ENCODE measurements at regions not wholly inside any gene's neighbourhood (a gene's known extent, or its start where the extent isn't known, plus 50 kb on each side); places are given as distances from the start of the nearest gene placed in this dataset.

DNA sequence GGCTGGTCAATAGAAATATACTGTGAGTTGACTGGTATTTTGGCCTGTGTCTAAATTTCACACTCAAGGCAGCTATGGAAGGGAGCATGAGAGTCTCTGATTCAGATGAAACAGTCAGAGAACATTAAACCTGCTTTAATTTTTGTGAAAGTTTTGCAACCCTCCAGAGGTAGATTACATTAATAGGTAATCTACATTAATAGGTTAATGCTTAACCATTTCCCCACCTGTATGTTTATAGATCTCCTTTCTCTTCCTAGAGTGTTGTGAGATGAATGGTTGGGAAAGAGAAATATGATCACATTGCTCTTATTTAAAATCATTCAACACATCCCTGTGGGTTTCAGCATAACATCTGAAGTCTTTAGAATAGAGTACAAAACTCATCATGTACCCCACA, 586.9 kb upstream of the DPPA4 start:
- no peaks in the 10 kb centered on the region for H3K9me3 Mint-ChIP-seq (ENCODE audit: low read depth, unreplicated experiment)
- H3K4me3 Mint-ChIP-seq (ENCODE audit: low read depth, unreplicated experiment), result peak overlapping the region; percentile 24
- H3K27me3 Mint-ChIP-seq (ENCODE audit: unreplicated experiment), result no peaks in the 10 kb centered on the region
- peak overlapping the region; percentile 97 for H3K27ac Mint-ChIP-seq (ENCODE audit: unreplicated experiment)
- peaks cover 69% of the 10 kb centered on the region for H3K4me1 Mint-ChIP-seq (ENCODE audit: low read depth, unreplicated experiment)
- no peak for DNase-seq
- intact Hi-C loops (cut with micrococcal nuclease; ENCODE audit: unreplicated experiment), result loop anchor here (10.0 kb wide), 1 partner anchor 359 kb away; no protein-coding TSS in a partner anchor
- CTCF ChIA-PET, result interaction anchor here (0.6 to 1.1 kb wide), 2 partner anchors 26 to 1425 kb away, joined by 4 to 9 read pairs; no protein-coding TSS in a partner anchor
- TF ChIP-seq, protein P1, sequence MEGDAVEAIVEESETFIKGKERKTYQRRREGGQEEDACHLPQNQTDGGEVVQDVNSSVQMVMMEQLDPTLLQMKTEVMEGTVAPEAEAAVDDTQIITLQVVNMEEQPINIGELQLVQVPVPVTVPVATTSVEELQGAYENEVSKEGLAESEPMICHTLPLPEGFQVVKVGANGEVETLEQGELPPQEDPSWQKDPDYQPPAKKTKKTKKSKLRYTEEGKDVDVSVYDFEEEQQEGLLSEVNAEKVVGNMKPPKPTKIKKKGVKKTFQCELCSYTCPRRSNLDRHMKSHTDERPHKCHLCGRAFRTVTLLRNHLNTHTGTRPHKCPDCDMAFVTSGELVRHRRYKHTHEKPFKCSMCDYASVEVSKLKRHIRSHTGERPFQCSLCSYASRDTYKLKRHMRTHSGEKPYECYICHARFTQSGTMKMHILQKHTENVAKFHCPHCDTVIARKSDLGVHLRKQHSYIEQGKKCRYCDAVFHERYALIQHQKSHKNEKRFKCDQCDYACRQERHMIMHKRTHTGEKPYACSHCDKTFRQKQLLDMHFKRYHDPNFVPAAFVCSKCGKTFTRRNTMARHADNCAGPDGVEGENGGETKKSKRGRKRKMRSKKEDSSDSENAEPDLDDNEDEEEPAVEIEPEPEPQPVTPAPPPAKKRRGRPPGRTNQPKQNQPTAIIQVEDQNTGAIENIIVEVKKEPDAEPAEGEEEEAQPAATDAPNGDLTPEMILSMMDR (IDR thresholded peaks at IDR 0.05; ENCODE audit: unreplicated experiment), result no peak
- H3K36me3 Mint-ChIP-seq (ENCODE audit: insufficient read depth, unreplicated experiment), result peaks cover 19% of the 10 kb centered on the region
- no TSS peak for BruUV-seq (replicated peaks)

DNA sequence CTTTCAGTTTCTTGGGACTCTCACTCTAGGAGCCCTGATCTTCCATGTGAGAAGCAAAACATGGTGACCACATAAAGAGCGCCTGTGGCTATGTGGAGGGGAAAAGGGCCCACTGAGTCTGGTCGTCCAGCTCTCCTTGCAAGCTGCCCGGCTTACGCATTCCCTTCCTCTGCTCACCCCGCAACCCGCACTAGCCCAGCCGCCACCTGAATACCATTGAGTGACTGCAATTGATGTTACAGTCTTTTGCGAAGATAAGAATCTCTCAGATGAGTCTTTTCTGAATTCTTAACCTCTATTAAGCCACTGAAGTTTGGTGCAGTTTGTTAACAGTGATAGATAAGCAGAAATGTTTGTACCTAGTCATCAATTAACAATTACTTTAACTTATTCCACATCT, 589.0 kb upstream of the DPPA4 start:
- Mint-ChIP-seq H3K4me1 (ENCODE audit: low read depth, unreplicated experiment) (peaks cover 74% of the 10 kb centered on the region), H3K36me3 (ENCODE audit: insufficient read depth, unreplicated experiment) (peaks cover 13% of the 10 kb centered on the region), H3K27me3 (ENCODE audit: unreplicated experiment) (no peaks in the 10 kb centered on the region), H3K4me3 (ENCODE audit: low read depth, unreplicated experiment) (no peak overlapping the region), H3K9me3 (ENCODE audit: low read depth, unreplicated experiment) (no peaks in the 10 kb centered on the region), H3K27ac (ENCODE audit: unreplicated experiment) (peak overlapping the region; percentile 97)
- DNase-seq, result no peak
- no TSS peak for BruUV-seq (replicated peaks)
- TF ChIP-seq, protein P1 (IDR thresholded peaks at IDR 0.05; ENCODE audit: unreplicated experiment), result no peak
- intact Hi-C loops (cut with micrococcal nuclease; ENCODE audit: unreplicated experiment), result loop anchor here (2.0 to 10.0 kb wide), 6 partner anchors 120 to 1146 kb away; partner anchors contain the start of gene NECTIN3
- CTCF ChIA-PET, result interaction anchor here (0.9 kb wide), 1 partner anchor 367 kb away, joined by 6 read pairs; no protein-coding TSS in a partner anchor

DNA sequence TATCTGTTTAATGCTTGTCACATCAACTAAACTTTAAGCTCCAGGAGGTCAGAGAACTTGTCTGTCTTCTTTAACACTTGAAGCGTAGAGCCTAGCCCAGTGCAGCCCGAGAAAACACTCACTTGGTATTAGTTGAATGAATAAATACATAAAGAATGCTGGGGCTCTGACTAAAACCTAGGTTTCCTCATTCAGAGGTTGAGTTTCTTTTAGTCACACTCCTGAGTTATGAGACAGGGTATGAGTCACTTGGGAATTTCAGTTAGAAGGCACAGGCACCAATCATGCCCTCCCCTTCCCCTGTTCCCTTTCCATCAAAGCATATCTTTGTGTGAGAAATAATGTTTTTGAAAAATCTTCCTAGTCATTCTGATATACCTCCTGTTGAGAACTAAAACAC, 589.8 kb upstream of the DPPA4 start:
- intact Hi-C loops (cut with micrococcal nuclease; ENCODE audit: unreplicated experiment), result loop anchor here (2.0 to 10.0 kb wide), 6 partner anchors 120 to 1145 kb away; partner anchors contain the start of gene NECTIN3
- no peak overlapping the region for H3K4me3 Mint-ChIP-seq (ENCODE audit: low read depth, unreplicated experiment)
- peak overlapping the region; percentile 97 for H3K27ac Mint-ChIP-seq (ENCODE audit: unreplicated experiment)
- H3K9me3 Mint-ChIP-seq (ENCODE audit: low read depth, unreplicated experiment), result peaks cover 2% of the 10 kb centered on the region
- peaks cover 80% of the 10 kb centered on the region for H3K4me1 Mint-ChIP-seq (ENCODE audit: low read depth, unreplicated experiment)
- no peaks in the 10 kb centered on the region for H3K27me3 Mint-ChIP-seq (ENCODE audit: unreplicated experiment)
- BruUV-seq (replicated peaks), result no TSS peak
- peak; percentile 58 for DNase-seq
- TF ChIP-seq, protein P1 (IDR thresholded peaks at IDR 0.05; ENCODE audit: unreplicated experiment), result no peak
- peaks cover 13% of the 10 kb centered on the region for H3K36me3 Mint-ChIP-seq (ENCODE audit: insufficient read depth, unreplicated experiment)
- CTCF ChIA-PET, result interaction anchor here (0.9 kb wide), 1 partner anchor 368 kb away, joined by 6 read pairs; no protein-coding TSS in a partner anchor

DNA sequence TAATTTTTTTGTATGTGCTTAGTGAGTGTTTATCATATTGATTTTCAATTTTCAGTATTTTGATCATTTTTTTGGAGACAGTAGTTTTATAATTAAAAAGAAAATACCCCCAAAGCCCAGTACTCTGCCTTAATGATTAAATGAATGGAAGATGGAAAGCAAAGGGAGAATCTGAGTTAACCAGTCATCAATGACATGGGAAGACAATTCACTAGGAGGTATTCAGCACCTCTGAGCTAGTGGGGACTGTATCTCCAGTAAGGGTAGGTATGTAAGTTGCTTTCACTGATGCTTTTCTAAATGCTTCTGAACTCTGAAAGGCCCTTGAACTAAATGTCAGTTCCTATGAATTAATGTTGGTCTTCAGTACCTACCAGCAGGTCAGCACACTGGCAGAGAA, 590.4 kb upstream of the DPPA4 start:
- Mint-ChIP-seq H3K36me3 (ENCODE audit: insufficient read depth, unreplicated experiment) (peaks cover 13% of the 10 kb centered on the region), H3K4me3 (ENCODE audit: low read depth, unreplicated experiment) (no peak overlapping the region), H3K9me3 (ENCODE audit: low read depth, unreplicated experiment) (peaks cover 2% of the 10 kb centered on the region), H3K27me3 (ENCODE audit: unreplicated experiment) (no peaks in the 10 kb centered on the region), H3K4me1 (ENCODE audit: low read depth, unreplicated experiment) (peaks cover 75% of the 10 kb centered on the region), H3K27ac (ENCODE audit: unreplicated experiment) (peak overlapping the region; percentile 97)
- TF ChIP-seq, protein P1 (IDR thresholded peaks at IDR 0.05; ENCODE audit: unreplicated experiment), result no peak
- no TSS peak for BruUV-seq (replicated peaks)
- intact Hi-C loops (cut with micrococcal nuclease; ENCODE audit: unreplicated experiment), result loop anchor here (2.0 to 10.0 kb wide), 6 partner anchors 121 to 1145 kb away; partner anchors contain the start of gene NECTIN3
- CTCF ChIA-PET, result interaction anchor here (0.6 kb wide), 1 partner anchor 41 kb away, joined by 4 read pairs; no protein-coding TSS in a partner anchor
- DNase-seq, result no peak

Data from Calu3 (cell line).